Eye (tissue), 1 donor: ENCODE measurements at regions not wholly inside any gene's neighbourhood (a gene's known extent, or its start where the extent isn't known, plus 50 kb on each side); places are given as distances from the start of the nearest gene placed in this dataset.
"Not testable (repeated sequence)": the region's sequence is repeated elsewhere in the genome, so short reads cannot be mapped to it uniquely, and the experiment has no call there.

ENCODE experiments used
- DNase-seq: peaks from one replicate; pipeline ENCODE4 v3.0.0-alpha.2; 2015

- DNase-seq: no peak
Observed at GRCh38 chr4:112708772-112709171, 71.8 kb downstream of the LARP7 start.

DNA sequence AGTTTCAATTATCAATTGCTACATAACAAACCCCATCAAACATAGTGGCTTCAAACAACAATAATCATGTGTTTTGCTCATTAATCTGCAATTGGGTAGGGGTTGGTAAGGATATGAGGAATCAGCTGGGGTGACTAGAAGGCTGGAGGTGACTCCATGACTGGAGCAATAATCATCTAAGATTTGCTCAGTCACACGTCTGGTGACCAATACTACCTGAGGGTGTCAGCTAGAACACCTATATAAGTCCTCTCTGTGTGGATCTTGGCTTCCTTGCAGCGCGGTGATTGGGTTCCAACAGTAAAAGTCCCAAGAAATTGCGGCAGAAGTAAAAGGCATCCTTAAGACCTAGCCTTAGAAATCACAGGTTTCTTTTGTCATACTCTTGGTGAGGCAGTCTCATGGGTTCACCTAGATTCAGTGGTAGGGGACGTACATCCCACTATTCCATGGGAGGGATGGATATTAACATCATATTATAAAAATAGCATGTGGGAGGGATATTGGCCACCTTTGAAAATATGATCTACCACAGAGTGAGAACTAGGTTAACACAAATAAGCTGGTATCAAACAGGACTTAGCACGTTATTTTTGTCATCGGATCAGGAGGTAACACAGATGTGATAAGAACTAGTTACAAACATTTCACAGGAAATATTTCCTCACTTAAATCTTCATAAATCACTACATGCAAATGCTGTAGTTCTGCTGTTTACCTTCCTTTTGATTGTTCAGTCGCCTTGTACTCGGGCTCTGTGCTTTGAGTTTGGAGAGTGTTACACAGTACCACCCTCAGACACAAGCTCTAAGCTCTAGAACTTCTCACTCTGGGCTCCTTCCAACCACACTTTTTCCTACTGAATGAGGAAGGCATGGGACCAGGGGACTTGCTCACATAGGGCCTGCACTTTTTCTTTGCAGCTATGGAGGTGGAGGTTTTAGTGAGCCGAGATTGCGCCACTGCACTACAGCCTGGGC, 78.3 kb downstream of the LARP7 start:
- DNase-seq: no peak

DNA sequence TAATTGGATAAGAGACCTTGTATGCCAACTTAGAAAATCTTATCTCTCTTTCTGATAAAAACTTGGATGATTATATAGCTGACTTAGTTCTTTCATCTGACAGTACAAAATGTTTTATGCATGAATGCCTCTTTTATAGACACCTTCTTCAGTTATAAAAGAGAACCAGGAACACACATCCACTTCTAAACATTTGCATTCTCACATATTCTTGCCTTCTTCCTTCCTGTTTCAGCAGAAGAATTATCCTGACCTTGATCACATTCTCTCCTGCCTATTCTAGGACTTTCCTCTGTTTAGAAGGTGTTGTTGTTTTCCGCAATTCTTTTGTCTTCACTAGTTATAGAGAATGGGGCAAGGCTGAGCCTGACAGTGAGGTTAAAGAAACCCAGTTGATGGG, 80.9 kb downstream of the LARP7 start:
- DNase-seq: no peak

DNA sequence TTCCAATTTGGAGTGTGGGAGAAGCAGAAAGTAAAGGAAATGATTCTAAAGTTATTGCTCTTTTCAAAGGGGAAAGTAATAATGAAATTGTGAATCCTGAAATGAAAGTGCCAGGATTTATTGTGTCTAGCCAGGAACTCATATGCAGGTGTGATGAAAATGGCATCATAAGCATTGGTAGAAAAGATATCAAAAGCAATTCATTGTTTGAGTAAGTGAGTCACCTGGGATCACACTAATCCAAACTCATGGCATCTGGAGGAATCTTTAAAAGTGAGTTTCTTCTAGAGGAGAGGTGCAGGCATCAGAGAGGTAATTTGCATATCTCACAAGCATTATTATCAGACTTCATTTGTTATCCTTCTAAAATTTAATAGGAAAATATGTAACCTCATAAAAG, 84.7 kb downstream of the LARP7 start:
- DNase-seq: no peak

DNA sequence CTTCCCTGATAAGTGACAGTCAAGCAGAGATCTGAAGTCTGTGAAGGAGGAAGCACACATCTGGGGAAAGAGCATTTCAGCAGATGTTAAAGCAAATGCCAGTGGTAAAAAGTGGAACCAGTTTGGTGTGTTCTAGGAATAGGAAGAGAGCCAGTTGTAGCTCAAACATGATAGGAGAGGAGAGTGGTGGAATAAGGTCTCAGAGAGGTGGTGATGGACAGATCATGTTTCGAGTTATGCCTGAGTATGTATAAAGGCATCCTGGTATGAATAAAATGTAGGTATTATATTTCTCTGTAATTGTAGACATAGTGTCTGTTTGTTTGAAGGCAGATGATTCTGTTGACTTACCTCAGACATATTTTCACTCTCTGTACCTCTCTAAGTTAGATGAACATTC, 89.1 kb downstream of the LARP7 start:
- no peak for DNase-seq

DNA sequence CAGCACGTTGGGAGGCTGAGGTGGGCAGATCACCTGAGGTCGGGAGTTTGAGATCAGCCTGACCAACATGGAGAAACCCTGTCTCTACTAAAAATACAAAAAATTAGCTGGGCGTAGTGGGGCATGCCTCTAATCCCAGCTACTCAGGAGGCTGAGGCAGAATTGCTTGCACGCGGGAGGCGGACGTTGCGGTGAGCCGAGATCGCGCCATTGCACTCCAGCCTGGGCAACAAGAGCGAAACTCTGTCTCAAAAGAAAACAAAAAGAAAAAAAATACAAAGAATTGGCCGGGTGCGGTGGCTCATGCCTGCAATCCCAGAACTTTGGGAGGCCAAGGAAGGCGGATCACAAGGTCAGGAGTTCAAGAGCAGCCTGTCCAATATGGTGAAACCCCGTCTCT, 90.8 kb downstream of the LARP7 start:
- not testable (repeated sequence) for DNase-seq

DNA sequence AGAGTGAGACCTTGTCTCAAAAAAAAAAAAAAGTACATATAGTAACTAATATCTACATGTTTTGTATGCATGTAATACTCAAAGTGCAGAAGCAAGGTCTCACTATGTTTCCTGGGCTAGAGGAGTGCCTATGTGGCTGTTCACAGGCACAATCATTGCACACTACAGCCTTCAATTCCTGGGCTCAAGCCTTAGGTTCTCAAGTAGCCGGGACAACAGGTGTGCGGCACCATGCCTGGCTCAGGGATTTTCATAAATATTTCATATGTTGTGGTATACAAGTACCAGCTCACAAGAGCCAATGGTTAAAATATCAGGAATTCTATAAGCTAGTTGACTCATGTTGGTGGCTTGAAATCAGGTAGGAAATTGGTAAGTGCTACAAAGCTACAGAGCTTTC, 94.8 kb downstream of the LARP7 start:
- no peak for DNase-seq

DNA sequence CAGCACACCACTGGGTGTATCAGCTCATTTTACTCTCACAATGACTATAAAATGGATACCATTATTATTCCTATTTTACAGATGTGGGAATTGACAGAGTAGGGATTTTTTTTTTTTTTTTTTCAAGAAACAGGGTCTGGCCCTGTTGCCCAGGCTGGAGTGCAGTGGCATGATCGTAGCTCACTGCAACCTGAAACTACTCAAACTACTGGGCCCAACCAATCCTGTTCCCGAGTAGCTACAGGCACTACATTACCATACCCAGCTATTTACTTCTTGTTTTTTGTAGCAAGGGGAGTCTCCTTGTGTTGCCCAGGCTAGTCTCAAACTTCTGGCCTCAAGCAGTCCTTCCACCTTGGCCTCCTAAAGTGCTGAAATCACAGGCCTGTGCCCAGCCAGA, 95.2 kb downstream of the LARP7 start:
- no peak for DNase-seq

GRCh38 chr4:112735474-112735951, 98.6 kb downstream of the LARP7 start:
- DNase-seq: peak; percentile 60

DNA sequence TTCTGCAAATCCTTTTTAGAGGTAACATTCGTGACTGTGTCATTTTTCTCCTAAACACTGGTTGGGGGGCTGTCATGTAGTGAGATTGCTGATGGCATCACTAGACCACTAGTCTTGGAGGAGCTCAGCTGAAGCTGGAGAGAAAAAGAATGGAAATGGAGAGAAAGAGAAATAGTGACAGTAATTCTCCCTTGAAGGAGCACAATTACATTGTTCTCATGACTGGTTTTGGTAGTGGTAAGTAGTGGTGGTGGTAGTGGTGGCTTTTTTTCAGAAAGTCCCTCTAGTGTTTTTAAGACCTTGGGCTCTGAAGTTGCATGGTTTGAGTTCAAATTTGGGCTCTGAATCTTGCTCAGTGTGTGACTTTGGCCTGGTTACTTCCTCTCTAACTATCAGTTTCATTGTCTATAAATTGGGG, 99.8 kb downstream of the LARP7 start:
- no peak for DNase-seq

DNA sequence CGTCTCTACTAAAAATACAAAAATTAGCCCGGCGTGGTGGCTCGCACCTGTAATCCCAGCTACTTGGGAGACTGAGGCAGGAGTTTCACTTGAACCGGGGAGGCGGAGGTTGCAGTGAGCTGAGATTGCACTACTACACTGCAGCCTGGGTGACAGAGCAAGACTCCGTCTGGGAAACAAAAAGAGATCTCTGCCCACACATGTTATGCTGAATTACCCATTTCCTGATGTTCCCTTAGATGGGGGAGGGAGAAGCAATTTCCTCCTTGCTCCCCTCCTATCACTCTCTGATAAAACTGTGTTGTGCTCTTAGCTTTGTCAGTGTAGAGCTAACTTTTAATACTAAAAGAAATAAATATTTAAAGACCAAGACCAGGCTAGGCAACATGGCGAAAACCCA, 102.5 kb downstream of the LARP7 start:
- DNase-seq: no peak

DNA sequence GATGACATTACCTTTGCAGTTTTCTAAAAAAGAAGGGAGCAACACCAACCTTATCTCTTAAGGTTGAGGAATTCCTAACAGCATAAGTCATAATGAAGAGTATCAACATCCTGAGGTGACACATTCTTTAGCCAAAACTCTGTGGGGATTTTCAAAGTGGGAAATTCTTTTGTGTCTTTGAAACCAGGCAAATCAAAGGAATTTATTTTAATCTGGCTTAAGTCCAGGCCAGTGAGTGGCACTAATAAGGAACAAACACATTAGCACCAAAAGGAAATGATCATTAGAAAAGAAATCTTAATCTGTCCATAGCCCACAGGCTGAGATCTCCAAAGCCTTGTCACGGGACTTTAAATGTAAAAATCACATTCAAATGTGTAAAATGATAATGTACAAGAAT, 110.1 kb downstream of the LARP7 start:
- DNase-seq: peak; percentile 41

- peak; percentile 8 for DNase-seq
Observed at GRCh38 chr4:112748352-112748878, 111.5 kb downstream of the LARP7 start.

- not testable (repeated sequence) for DNase-seq
Observed at GRCh38 chr4:112750749-112751148, 113.8 kb downstream of the LARP7 start.

DNA sequence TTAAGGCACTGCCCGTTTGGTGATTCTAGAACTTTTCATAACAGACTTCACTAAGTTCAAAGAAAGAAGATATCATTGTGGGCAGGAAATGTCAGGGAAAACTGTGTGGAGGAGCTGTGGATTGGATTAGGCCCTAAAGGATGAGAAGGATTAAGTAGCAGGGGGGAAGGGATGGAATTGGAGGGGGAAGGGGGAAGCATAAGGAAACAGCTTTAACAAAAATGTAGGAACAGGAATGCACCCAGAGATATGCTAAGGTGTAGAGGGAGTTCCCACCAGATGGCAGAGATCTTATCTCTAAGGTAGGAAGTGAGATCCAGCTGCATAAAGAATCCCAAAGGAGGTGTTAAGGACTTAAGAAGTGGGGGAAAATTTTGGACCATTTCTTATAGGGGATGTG, 114.5 kb downstream of the LARP7 start:
- no peak for DNase-seq

DNA sequence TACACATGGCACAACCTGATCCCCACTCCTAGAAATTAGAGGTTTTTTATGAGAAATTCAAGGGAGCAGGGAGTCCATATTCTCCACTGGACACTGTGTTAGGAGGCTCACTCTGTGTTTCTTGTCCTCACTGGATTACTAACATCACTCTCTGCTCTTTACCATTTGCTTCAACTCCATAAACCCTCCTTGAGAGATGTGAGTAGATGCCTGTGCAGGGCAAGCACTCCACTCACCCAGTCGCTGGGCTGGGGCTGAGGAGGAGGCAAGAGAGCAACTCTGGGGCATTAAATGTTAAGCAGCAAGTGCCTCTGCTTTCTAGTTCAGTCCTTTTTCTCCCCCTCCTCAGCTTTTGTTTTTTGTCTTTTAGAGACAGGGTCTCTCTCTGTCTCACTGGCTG, 115.1 kb downstream of the LARP7 start:
- no peak for DNase-seq

DNA sequence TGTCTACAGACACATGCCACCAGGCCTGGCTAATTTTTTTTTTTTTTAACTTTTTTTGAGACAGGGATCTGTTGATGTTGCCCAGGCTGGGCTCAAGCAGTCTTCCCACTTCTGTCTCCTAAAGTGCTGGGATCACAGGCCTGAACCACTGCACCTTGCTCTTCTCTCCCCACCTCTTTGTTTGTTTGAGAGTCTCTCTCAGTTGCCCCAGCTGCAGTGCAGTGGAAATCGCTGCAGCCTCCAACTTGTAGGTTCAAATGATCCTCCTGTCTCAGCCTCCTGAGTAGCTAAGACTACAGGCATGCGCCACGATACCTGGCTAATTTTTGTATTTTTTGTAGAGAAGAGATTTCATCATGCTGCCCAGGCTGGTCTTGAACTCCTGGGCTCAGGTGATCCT, 115.6 kb downstream of the LARP7 start:
- no peak for DNase-seq

- DNase-seq: no peak
Observed at GRCh38 chr4:112753333-112753732, 116.4 kb downstream of the LARP7 start.

DNA sequence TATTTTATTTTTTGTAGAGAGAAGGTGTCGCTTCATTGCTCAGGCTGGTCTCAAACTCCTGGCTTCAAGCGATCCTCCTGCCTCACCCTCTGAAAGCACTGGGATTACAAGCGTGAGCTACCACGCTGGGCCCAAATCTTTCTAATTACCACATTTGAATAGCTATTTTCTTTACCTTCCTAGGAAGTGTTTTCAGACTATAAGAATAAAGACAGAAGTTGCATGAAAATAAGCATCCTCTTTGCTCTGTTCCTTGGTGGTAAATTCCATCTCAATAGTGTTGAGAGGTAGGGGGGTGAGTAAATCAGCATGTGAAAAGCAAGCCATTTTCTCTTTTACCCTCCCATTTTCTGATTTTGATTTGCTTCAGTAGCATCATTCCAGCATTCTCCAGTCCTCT, 122.4 kb downstream of the LARP7 start:
- DNase-seq: no peak

GRCh38 chr4:112765317-112765974, 128.5 kb downstream of the LARP7 start:
- DNase-seq: peak; percentile 60

DNA sequence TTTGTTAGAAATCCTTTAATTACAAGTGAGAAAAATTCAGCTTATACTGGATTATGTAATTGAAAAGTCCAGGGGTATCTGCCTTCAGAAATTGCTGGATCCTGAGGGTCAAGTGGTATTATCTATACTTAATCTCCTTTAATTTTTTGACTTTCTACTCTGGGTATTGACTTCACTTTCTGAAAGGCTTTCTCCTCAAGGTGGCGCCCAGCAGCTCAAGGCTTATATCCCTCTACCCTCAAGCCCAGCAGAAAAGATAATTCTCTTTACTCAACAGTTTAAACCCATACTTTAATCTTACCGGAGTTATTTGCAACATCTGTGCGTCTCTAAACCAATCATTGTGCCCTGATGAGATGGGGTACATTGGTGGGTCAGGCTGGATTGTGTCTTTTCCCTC, 129.5 kb downstream of the LARP7 start:
- peak; percentile 52 for DNase-seq

GRCh38 chr4:112767386-112767785, 130.4 kb downstream of the LARP7 start:
- DNase-seq: no peak

DNA sequence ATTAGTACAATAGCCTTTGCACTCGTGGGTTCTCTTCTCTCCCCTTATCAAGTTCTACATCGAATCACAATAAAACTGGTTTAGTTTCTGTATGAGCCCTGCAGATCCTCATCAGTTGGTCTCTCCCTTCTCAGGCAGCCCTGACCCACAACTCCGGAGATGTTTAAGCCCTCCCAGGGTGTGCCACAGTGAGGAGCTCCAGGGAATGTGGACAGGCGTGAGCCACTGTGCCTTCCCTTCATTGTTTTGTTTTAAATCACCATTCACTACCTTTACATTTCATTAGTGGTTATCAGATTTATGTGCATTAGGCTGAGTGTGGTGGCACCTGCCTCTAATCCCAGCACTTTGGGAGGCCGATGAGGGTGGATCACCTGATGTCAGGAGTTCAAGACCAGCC, 133.2 kb downstream of the LARP7 start:
- DNase-seq: no peak

DNA sequence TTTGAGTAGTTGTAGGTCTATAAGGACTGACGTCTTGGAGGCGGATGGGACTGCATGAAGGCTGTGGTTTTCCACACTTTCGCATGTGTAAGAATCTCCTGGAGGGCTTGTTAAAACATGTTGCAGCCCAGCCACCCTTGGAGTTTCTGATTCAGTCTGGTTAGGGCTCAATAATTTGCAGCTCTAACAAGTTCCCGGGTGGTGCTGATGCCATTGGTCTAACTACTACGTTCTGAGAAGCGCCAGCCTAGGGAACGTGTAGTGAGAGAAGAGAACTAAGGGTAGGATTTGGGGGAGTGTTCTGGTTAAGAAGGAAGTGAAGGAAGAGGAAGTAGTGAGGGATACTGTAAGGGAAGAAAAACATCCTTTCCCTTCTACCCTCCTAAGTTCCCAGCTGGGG, 138.9 kb downstream of the LARP7 start:
- no peak for DNase-seq
